HG02870 (cell line): ENCODE measurements at regions not wholly inside any gene's neighbourhood (a gene's known extent, or its start where the extent isn't known, plus 50 kb on each side); places are given as distances from the start of the nearest gene placed in this dataset.
A peak's percentile ranks its signal among the peaks of the same experiment; 100 is the strongest.
"Not testable (repeated sequence)": the region's sequence is repeated elsewhere in the genome, so short reads cannot be mapped to it uniquely, and the experiment has no call there.

Experiments
- ATAC-seq: cut with Tn5 transposase; IDR thresholded peaks from one replicate; pipeline ENCODE4 v1.9.1; 2021; ENCODE audit warnings: mild to moderate bottlenecking, moderate library complexity; ENCODE audit not compliant: unreplicated experiment

DNA sequence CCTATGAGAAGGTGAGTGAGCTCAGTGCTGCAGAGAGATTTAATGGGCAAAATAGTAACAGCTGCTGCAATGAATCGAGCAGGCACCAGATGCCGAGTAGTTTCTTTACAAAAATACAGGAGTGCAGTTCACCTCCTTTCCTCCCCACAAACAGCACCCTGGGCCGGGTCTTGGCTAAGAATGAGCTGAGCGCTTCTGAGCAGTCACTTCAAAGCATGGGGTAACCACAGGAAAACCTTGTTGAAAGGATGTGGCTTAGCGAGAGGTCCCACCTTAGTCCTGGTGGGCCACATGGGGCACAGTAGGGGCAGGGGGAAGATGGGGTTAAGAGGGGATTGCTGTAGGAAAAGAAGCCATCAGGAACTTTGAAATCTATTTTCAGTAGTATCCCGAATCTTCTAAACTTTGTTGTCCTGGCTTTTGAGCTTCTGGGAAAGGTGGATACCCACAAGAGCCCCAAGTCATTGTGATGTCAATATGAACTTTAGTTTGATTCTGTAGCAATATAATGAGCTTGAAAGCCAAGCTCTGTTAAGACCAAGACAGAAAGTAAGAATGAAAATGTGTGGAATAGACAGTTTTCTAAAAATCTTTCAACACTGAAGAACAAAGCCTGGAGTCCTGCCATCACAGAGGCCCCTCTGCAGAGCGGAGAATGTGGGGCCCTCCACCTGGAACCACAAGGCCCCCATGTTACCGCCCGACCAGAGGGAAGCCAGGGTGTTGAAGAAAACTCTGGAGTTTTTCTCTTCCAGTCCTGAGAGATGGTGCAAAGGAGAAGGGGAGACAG is 101.0 kb upstream of the ZNF236 start:
- ATAC-seq, result peak; percentile 41

DNA sequence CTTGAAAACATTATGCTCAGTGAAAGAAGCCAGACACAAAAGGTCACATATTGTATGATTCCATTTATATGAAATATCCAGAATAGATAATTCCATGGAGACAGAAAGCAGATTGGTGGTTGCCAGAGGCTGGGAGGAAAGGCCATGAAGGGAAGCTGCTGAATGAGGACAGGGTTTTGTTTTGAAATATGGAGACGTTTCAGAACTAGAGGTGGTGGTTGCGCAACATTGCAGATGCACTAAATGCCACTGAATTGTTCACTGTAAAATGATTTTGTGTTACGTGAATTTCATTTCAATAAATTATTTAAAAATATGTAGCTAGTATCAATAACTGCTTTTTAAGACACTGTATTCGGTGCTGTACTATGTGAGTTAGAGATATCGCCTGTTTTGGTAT is 101.7 kb upstream of the ZNF236 start:
- no peak for ATAC-seq

DNA sequence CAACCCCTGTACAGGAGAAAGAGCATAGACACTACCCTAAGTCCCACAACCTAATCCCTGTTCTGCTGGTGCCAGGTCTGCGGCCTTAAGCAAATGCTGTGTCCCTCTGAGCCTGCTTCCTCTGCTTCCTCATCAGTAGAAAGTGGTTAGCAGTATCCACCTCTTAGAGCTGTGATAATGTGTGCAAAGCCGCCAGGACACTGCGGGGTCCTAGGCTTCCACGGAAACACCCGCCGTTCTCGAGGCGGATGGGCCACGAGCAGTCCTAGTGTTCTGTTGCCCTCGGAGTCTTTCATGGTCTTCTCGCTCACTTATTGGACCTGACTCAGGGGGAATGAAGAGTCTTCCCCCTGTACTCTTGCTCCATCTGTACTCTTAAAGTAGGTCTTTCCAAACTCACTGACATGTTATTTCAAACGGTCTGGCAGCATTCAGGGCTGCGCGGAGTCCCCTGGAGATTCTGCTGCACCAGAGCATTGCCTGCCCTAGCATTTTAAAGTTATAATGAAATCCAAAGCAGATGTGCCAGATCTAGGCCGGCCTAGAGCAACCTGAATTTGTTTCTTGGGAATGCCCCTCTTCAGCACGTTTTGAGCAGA is 107.2 kb upstream of the ZNF236 start:
- ATAC-seq, result no peak

DNA sequence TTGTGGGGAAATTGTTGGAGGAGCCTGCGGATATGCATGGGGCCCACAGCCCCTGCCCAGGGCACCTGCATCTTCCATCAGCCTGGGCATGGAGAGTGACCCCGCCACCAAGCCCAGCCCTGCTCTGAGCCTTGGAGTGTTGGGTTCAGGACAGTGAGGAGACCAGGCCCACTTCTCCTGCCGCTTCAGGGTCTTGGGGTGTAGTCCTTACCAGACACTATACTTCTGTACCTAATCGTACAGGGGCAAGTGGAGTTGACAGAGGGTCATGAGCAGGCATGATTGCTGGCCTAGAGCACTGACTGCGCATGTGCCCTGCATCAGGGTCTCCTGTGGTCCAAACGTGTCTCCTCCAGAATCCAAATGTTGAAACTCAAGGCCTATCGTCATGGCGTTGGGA is 108.9 kb upstream of the ZNF236 start:
- no peak for ATAC-seq

DNA sequence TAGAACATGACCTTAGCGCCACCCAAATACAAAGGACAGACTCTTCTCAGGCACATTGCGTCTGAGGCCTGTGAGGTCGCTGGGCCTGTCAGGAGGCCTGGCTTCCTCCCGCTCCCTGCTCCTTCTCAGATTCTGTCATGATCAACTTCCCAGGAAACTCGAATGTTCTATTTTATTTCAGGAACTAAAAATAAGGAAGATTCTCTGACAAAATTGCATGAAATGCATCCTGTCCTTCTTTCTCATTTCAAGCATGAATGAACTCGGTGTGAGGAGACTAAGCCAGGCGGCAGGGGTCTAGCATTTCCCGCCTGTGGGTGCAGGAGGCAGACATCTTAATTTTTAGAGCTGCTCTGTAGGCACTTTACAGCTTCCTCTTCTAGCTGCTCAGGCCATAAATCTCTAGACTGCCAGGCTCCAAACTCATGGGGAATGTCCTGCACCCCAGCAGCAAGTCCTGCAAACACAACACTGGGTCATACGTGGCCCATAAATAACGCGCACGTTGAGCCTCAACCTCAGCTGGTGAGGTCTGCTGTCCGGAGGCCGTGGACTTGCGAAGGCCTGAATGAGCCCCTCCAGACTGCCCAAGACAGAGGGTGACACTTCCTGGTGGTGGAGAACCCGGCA is 109.7 kb upstream of the ZNF236 start:
- no peak for ATAC-seq

DNA sequence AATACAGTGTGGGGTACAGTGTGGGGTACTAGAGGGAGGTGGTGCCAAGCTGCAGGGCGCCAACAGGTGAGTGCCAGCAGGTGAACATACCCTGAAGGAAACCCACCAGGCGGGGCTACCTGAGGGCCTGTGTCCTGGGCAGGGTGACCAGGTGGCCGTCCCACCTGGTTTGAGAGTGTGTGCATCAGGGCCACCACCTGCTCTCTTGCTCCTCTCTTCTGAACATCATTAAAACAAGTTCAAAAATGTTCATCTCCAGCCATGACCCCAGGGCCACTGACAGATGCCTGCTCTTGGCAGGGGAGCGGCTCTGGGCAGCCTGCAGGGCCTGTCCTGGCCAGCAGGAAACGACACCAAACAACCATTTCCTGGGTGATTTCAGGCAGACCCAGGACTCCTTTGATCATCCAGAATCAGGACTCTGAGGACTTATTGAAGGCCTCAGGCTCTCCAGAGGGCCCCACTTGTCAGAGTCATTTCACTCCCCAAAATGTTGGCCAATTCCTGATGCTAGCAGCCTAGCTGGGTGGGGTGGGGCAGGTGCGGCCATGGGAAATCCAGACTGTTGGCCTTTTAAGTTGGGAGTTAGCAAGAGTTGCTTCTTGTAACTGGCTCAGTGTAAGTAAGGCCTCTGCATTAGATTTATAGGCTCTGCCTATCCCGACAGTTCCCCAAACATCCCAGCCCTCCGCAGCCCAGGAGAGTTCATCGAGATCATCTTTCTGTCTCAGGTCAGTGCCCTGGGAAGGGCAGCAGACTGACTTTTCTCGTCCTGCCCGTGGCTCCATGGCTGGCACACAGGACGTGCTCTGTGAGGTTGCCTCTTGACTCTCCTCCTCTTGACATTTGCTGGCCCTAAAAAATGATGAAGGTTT is 111.5 kb upstream of the ZNF236 start:
- no peak for ATAC-seq

DNA sequence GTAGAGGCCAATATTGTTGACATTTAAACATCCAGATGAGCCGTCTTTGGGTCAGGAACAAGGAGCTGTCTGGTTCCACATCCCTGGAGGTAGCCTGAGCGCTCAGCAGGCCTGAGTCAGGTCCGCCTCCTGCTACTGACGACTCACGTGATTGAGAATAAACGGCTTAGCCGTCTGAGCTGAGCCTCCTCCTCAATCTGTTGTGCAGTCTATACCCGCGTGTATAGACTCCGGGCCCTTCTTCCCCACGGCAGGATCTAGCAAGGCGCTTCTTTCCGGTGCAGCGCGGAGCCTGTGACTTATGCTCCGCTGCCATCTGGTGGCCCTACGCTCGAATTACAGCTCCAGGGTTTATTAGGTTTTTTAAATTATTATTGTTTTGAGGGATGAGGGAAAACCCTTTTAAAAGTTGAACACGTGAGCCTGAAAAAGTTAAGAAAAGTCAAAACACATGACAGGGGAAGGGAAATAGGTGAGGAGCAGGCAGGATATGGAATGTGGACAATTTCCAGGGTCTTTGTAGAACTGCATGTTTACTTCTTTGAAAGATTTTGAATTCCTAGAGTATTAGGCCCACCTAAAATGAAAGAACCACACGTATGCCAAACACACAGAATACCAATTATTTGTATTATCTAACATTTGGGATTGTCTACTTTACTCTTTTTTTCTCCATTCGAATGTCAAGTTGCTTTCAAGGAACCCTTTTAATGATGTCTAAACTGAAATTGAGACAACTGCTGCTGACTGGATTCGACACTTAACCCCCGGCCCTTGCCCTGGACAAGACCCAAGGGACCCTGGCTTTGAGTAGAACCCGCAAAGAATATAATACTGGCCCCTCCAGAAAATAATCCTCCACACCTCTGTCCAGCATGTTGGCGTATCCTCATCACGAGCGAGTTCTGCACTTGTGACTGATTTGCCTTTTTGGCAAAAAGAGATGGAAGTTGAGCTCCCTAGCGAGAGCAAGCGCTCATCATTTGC is 112.4 kb upstream of the ZNF236 start:
- ATAC-seq, result peak; percentile 86

DNA sequence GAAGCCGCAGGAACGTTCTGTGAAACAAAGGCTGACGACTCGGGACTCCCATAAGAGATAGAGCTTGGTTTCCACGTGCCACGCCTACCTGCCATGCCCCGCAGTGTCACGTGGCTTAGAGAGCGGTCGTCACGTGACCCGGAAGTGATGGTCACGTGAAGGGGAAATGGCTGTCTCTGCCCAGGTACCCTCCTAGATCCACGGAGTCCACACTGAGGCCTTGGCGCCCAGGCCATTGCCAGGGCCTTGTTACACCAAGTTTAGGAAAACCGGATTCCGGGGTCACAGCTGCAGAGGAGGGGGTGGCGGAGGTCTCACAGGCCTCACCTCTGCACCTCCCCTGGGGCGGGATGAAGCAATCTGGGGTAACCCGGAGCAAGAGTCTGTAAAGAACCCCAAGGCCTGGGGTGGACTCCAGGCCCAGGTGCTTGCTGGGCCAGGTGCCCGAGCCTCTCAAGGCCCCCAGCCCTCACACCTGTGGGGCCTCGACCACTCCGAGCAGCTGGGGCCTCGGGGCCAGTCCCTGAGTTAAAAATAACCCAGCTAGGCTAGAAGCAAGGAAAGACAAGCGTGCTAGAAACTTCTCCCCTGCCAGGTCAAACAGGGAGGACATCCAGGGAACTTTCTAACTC is 113.5 kb upstream of the ZNF236 start:
- ATAC-seq, result no peak

DNA sequence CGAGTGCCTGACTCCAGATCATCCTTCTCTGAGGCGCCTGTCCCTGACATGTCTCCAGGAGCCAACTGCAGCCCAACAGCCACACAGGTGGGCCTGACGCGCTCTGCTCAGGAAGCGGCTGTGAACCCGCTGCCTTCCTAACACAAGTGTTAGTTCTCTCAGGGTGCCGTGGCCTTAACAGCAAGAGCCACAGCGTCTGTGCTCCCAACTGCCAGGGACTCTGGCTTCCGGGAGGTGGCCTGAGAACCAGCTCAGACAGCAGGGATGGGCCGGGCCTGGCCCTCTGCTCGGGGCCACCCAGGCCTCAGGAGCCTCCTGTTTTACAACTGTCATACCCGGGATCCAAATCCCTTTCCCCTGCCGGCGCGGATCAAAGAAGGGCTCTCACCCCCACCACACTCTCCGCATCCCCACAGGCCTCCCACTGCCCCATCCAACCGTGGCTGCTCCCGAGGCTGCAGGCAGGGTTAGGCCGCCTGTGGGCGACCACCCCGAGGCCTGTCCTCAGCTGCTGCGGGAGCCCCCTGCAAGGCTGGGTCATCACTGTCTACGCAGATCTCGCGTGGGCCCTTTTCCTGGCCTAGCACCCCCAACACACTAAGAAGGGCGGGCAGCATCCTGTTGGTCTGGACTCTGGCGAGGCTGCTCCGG is 114.2 kb upstream of the ZNF236 start:
- ATAC-seq, result no peak

DNA sequence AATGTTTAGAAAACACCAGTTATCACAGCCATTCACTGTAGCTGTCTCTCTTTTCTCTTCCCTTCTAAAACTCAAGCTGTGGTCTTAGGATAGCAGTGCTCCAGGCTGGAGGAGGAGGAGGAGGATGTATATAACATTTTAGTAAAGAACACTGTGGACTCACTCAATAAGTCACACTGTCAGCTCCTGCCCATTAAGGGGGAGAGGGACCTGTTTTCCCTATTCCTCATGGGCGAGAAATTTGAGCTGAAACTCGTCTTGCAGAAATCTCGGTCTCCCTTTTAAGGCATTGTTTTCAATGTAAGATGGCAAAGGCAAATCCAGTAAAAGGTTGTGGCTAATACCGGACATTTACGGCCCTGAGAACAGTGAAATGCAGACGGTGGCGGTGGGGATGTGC is 114.8 kb upstream of the ZNF236 start:
- no peak for ATAC-seq

DNA sequence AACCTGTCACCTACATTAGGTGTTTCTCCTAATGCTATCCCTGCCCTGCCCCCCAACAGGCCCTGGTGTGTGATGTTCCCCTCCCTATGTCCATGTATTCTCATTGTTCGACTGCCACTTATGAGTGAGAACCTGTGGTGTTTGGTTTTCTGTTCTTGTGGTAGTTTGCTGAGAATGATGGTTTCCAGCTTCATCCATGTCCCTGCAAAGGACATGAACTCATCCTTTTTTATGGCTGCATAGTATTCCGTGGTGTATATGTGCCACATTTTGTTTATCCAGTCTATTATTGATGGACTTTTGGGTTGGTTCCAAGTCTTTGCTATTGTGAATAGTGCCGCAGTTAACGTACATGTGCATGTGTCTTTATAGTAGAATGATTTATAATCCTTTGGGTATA is 117.8 kb upstream of the ZNF236 start:
- not testable (repeated sequence) for ATAC-seq

DNA sequence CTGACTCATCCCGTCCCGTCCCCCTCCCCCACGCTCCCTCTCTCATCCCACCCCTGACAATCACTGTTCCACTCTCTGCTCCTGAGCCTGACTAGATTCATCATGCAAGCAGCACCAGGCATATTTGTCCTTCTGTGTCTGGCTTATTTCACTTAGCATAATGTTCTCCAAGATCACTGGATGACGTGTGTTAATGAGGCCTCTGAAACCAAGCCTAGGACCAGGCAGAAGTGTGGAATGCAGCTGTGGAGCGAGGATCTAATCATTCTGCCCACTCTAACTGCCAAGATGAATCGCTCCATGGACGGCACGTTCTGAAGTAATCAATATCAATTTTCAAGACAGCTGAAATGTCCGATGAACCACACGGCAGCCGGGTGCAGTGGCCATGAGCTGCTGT is 122.4 kb upstream of the ZNF236 start:
- ATAC-seq, result no peak

DNA sequence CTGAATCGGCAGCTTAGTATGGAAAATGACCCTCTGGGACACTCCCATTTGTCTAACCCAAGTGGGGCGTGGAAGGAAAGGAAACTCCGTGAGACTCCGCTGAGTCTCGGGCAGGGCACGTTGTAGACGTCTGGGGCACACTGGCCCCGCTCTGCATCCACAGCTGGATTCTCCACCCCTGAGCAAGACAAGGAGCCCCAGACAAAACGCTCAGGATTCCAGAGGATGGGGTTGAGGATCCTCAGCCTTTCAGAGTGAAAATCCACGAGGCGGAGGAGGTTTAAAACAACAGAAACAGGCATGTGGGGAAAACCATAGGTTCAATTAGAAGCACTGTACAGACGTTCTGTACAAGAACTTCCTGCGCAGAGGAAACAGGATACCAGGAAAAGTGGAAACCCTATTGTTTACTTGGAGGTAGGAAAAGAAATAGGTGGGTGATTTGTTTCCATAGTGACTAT is 124.9 kb upstream of the ZNF236 start:
- no peak for ATAC-seq

DNA sequence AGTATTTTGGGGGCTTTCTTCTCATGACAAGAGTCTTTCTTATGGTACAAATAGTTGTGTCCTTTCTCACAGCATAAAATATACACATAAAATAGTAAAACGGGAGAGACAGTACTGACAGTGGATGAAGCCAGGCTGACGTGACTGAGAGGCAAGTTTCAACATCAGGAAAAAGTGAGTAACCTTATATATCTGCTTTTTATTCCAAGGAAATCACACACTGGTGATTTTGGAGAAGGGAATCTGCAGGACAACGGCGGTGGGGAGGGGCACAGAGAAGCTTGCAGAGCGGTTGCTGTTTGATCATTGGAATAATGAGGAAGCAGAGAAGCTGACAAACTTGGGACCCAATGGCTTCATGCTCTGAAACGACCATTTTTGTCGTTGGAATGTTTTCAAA is 130.6 kb upstream of the ZNF236 start:
- no peak for ATAC-seq

DNA sequence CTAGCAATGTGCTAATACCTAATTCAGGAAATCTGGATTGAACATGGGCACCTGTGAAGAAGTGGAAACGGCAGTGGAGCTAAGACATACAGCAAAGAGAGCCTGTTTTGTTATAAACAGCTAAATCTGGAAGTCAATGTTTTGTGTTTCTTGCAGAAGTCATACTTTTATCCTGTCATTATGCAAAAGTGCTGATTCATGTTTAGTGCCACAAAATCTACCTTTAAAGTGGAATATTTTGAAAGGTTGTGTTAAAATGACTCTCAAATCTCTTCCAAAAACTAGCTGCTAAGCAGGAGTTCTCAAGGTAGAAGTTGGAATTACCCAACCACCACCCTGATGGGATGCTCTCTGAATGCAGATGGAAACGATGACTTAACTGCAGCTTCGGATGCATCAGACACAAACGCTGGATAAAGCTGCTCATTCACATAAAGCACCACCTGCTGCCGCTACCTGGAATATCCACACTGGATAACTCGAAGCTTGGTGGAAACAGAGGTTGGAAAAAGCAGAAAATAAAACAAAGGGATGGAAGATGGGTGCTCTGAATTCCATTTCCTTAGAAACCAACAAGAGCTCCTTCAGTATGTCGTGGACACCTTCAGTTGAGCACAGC is 132.6 kb upstream of the ZNF236 start:
- ATAC-seq, result no peak

DNA sequence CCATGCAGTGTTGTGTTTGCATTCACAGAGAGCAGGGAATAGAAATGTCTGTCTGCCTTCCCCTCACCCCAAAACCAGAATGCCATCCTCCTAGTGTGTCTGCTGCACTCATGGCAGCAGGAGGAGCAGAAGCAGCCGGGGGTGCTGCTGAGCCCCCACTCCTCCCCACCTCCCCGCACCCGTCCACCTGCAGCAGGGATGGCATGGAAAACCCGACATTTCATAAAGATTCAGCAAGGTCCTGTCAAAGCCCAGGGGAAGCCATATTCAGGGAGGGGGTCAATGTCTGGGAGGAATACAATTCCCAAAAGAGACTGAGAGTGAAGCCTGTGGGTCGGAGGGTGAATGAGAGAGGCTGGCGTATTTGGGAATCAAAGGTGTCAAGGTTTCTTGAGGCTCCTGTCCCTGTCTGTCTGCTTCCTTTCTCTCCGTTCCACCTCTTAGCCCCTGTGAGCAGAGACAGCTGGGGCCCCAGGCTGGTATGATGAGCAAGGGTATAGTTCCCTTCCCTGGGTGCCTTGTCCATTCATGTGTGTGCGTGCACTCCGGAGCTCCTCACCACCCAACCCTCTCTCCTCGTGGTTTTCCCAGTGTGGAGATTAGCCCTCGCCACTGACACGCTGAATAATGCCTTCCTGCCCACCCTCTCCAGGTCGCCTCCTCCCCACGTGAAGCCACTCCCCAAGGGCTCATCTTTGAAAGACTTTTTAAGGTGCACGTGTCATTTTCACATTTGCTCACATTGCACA is 133.5 kb upstream of the ZNF236 start:
- no peak for ATAC-seq

DNA sequence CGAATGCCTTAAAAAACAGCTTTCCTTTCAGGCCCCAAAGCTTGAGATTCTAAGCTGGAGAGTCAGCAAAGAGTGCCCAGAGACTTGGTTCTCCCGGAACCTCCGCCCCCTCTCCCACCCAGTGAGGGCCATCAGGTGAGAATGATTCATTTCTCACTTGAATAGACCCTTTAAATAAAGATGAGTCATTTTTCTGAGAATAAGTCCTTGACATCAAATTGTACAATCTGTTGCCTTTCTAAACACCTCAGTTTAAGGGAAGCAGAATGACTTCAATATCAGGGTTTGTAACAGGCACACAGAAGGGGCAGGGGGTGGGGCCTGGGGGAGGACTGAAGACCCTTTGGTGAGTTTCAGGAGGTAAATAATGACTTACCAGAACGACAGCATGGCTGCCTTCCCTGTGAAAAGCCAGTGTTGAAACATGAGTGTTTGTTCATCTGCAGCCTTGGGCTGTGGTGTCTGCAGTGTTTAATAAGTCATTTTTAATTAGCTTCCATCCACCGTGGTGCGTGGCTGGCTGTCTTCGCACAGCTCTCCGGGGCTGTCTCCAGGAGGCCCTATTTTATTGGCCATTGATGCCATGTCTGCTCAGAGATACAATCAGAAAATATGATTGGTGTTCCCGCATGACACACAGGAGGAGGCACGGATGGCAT is 134.9 kb upstream of the ZNF236 start:
- ATAC-seq, result peak; percentile 37
